ENCODE measurements at regions not wholly inside any gene's neighbourhood (a gene's known extent, or its start where the extent isn't known, plus 50 kb on each side); places are given as distances from the start of the nearest gene placed in this dataset.

GRCh38 chr6:25144919-25145318 is 134.3 kb upstream of the CARMIL1 start (continued):
- TF ChIP-seq EP300 (IDR thresholded peaks at IDR 0.05; ENCODE audit: borderline replicate concordance in 1 of 2, low read depth in 2 of 2, low read length in 2 of 2) = no peak
- TF ChIP-seq CTBP2 (IDR thresholded peaks at IDR 0.05; ENCODE audit: borderline replicate concordance, insufficient read depth, insufficient read length, low read length) = no peak
- no peak for TF ChIP-seq EZH2 (IDR thresholded peaks at IDR 0.05; ENCODE audit: low read depth, low read length, severe bottlenecking)
- no peak for TF ChIP-seq MAX (IDR thresholded peaks at IDR 0.05)
- TF ChIP-seq POLR2A (IDR thresholded peaks at IDR 0.05; ENCODE audit: control extremely low read depth in 1 of 2, low read depth in 2 of 2, low read length in 2 of 2) = no peak
- no peak for TF ChIP-seq CHD1 (IDR thresholded peaks at IDR 0.05; ENCODE audit: low read depth, low read length)

Measured in H1 (cell line).